ENCODE measurements at regions not wholly inside any gene's neighbourhood (a gene's known extent, or its start where the extent isn't known, plus 50 kb on each side); places are given as distances from the start of the nearest gene placed in this dataset.

- POLR2A ChIA-PET = no interaction called here
- H3K27ac ChIP-seq (ENCODE audit: low read depth in 2 of 2, low read length in 1 of 2) = peak overlapping the region in 1 of 2 experiments; percentile 44; a peak in 2 of 4 replicates
- peak; percentile 89 for TF ChIP-seq CTCF (IDR thresholded peaks at IDR 0.05)
- TF ChIP-seq MXI1 (IDR thresholded peaks at IDR 0.05; ENCODE audit: low read depth, low read length) = no peak
- TF ChIP-seq RCOR1 (IDR thresholded peaks at IDR 0.05; ENCODE audit: low read length) = no peak
- no peak for TF ChIP-seq EP300 (IDR thresholded peaks at IDR 0.05; ENCODE audit: borderline replicate concordance in 1 of 2, low read depth in 1 of 2, low read length in 1 of 2)
- no peak for TF ChIP-seq USF2 (IDR thresholded peaks at IDR 0.05; ENCODE audit: borderline replicate concordance, low read depth, low read length)
- no peak for TF ChIP-seq JUND (IDR thresholded peaks at IDR 0.05)
- no peak for TF ChIP-seq MEF2A (IDR thresholded peaks at IDR 0.05; ENCODE audit: borderline replicate concordance, low read depth)
- no peak for TF ChIP-seq TAF1 (IDR thresholded peaks at IDR 0.05; ENCODE audit: borderline replicate concordance, low read depth, low read length)
- peak; percentile 42; the same call in 1 of the 2 replicates for TF ChIP-seq SMC3 (IDR thresholded peaks at IDR 0.05; ENCODE audit: low read depth, low read length)
- TF ChIP-seq GABPA (IDR thresholded peaks at IDR 0.05; ENCODE audit: low read depth) = no peak
- TF ChIP-seq FOXM1 (IDR thresholded peaks at IDR 0.05; ENCODE audit: low read depth) = no peak
- no peak for TF ChIP-seq CHD2 (IDR thresholded peaks at IDR 0.05; ENCODE audit: low read length, partially characterized antibody)
- no peak for TF ChIP-seq NFIC (IDR thresholded peaks at IDR 0.05; ENCODE audit: borderline replicate concordance)
- TF ChIP-seq ELF1 (IDR thresholded peaks at IDR 0.05) = peak; percentile 86
- no peak for TF ChIP-seq TCF12 (IDR thresholded peaks at IDR 0.05)
- TF ChIP-seq NRF1 (IDR thresholded peaks at IDR 0.05; ENCODE audit: low read depth, low read length) = no peak
- no peak for TF ChIP-seq TEAD4 (IDR thresholded peaks at IDR 0.05; ENCODE audit: borderline replicate concordance, insufficient read depth)
- no peak for TF ChIP-seq RFX5 (IDR thresholded peaks at IDR 0.05; ENCODE audit: low read length)
- no peak for TF ChIP-seq ZBTB33 (IDR thresholded peaks at IDR 0.05; ENCODE audit: borderline replicate concordance, low read depth)
- no peak for TF ChIP-seq SIN3A (IDR thresholded peaks at IDR 0.05; ENCODE audit: borderline replicate concordance, low read depth, low read length)
- no peak for TF ChIP-seq RXRA (IDR thresholded peaks at IDR 0.05; ENCODE audit: borderline replicate concordance, low read depth)
- no peak for TF ChIP-seq USF1 (IDR thresholded peaks at IDR 0.05; ENCODE audit: borderline replicate concordance, low read depth)
- TF ChIP-seq POLR2AphosphoS5 (IDR thresholded peaks at IDR 0.05; ENCODE audit: low read depth, low read length) = no peak
- TF ChIP-seq RAD21 (IDR thresholded peaks at IDR 0.05; ENCODE audit: low read length) = peak; percentile 91
- TF ChIP-seq REST (IDR thresholded peaks at IDR 0.05; ENCODE audit: low read depth, low read length) = no peak
- TF ChIP-seq FOSL2 (IDR thresholded peaks at IDR 0.05; ENCODE audit: borderline replicate concordance, low read depth) = no peak
Measured at GRCh38 chr5:69042915-69043654, 50.7 kb upstream of the SLC30A5 start.

More at GRCh38 chr5:69042915-69043654, 50.7 kb upstream of the SLC30A5 start:
- 59% methylated on average over 19 of the region's 19 CpGs for WGBS (ENCODE audit: low lambda C conversion rate)
- Histone ChIP-seq H2AFZ (ENCODE audit: low read depth) (peak overlapping the region; percentile 88), H3K4me1 (ENCODE audit: control insufficient read depth in 1 of 2, insufficient read depth in 2 of 2, low read depth in 1 of 2, low read length in 1 of 2) (no peaks in the 10 kb centered on the region; a peak in 1 of 4 replicates), H3K9ac (no peak overlapping the region), H3K9me2 (no peaks in the 10 kb centered on the region), H3K27me3 (ENCODE audit: insufficient read depth) (no peaks in the 10 kb centered on the region), H3K9me3 (no peaks in the 10 kb centered on the region), H3K4me2 (no peak overlapping the region), H3K36me3 (replicated peaks in 1 of 2; ENCODE audit: control insufficient read depth in 1 of 2, insufficient read depth in 2 of 2, low read length in 1 of 2) (no peaks in the 10 kb centered on the region), H4K20me1 (ENCODE audit: insufficient read depth) (no peaks in the 10 kb centered on the region), H3K79me2 (ENCODE audit: insufficient read depth) (no peaks in the 10 kb centered on the region), H3F3A (replicated peaks; ENCODE audit: insufficient read depth) (no peaks in the 10 kb centered on the region), H3K4me3 (ENCODE audit: low read depth in 2 of 2, low read length in 1 of 2) (no peak overlapping the region)
- CTCF ChIA-PET = interaction anchor here (0.6 to 9.5 kb wide), 21 partner anchors 8 to 771 kb away, joined by 3 to 262 read pairs (median 3); partner anchors contain the start of gene SLC30A5
- DNase-seq = peak; percentile 63
